SKM-1 (cell line): ENCODE measurements at regions not wholly inside any gene's neighbourhood (a gene's known extent, or its start where the extent isn't known, plus 50 kb on each side); places are given as distances from the start of the nearest gene placed in this dataset.

ENCODE experiments used
- DNase-seq: peaks from one replicate; lab custom pipeline; 2025; ENCODE audit not compliant: unreplicated experiment; lab: John Stamatoyannopoulos, UW

DNA sequence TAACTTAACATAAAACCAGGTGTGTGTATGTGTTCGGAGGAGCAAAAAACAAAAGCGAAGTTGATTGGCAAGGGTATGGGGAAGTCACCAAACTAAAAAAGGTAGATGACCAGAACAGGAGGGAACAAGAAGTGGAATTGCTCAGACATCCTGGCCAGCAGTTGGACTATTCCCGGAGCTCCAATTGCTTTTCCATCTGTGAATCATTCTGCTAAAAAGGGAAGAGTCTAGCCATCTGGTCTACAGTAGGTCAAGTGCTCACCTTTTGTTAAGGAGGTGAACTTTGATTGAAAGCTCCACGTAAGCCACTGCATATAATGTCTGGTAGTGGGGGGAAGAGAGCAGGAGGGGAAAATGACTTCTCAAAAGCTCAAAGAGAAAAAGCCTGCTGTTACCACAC, 50.0 kb upstream of the BET1 start:
- DNase-seq: no peak

DNA sequence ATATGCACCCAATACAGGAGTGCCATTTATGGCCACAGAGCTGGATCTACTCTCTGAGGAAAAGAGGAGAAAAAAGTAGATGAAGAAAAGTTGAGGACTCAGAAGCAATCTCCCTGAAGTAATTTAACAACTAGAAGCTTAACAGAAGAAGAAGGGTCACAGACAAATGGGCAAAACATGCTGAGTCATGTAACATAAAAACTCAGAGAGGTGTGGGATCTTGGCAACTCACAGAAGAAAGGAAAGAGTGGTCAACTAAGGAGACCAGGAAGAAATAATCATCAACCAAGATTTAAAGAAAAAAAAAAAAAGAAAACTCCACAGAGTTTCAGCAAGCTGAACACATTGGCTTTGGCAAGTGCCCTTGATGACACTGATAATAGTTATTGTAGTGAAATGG, 51.8 kb upstream of the BET1 start:
- DNase-seq: no peak

DNA sequence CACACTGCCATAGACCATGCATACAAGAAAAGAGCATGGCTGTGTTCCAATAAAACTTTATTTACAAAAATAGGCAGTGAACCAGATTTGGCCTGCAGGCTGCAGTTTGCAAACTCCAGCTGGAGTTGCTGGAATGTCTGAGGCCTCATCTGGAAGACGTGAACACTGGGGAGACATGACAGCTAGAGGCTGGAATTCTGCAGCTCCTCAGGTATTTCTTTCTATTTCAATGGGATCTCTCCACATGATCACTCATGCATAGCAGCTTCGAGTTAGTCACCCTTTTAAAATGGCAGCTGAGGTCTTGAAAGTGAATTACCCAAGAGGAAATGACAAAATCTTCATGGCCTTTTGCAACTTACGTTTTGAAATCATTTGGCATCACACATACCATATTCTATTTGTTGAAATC, 52.6 kb upstream of the BET1 start:
- peak; percentile 59 for DNase-seq

GRCh38 chr7:94057955-94058354, 53.8 kb upstream of the BET1 start:
- DNase-seq: no peak

DNA sequence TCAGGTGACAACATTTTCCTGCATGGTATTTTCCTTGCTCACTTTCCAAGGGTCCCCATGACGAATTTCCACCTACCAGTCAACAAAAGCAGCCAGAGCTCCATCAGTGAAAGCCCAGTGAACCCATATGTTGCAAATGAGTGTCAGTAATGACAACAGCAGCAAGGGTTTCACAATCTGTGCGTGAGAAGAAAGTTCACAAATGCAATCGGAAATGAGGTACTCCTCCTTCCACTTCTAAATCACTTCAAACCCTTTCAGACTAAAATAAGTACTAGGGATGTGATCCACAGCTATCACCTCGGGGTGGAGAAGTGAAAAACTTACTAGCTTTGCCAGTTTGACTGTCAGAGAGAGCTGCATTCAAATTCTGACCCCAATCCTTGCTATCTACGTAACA, 55.6 kb upstream of the BET1 start:
- DNase-seq: peak; percentile 82

DNA sequence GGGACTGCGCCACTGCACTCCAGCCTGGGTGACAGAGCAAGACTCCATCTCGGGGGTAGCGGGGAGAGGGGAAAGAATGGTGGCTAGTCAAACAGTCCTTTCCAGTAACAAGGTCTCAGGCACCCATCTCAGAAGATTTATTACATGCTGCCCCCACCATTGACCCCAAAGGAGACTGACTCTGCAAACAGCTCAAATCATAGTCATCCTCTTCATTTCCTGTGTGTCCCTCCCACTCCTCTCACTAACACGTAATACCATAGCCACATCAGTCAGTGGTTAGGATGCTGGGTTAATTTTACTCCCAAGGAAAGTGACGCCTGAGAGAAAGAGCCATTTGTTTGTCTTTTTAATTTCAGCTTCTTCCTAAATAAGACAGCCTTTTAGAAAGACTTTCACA, 56.6 kb upstream of the BET1 start:
- DNase-seq: no peak

DNA sequence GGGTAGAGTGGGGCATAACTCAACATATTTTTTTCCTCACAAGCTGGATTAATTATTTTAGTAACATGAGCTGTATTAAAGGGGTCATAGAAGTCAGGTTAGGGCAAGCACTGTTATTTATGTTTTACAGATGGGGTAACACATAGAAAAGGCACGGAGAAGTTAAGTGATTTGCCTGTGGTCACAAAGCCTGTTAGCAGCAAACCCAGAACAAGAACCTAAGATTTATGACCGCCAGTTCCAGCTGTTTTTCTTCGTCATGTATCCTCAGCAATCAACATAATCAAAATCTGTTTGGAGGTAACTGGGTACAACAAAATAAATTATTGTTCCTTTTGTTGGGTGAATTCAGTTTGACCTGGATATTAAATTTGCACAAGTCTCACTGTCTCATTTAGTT, 57.2 kb upstream of the BET1 start:
- DNase-seq: no peak

DNA sequence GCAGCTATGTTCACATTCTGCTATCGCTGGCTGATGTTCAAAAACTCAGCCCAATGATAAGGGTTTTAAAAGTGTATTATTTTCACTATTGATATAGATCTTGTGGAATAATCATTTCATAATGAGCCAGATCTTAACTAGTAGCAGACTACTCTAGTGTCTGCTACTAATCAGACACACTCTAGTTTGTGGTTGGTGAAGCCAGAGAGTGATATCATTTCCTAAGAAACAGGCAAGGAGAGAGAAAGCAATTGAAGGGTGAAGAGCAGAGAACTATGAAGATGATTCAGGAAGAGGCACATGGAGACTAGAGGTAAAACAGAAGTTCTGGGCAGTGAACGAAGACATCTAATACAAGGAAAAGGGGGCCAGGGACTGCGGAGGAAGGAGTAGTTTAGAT, 58.2 kb upstream of the BET1 start:
- DNase-seq: no peak

- no peak for DNase-seq
Measured at GRCh38 chr7:94064541-94065191, 60.5 kb upstream of the BET1 start.

DNA sequence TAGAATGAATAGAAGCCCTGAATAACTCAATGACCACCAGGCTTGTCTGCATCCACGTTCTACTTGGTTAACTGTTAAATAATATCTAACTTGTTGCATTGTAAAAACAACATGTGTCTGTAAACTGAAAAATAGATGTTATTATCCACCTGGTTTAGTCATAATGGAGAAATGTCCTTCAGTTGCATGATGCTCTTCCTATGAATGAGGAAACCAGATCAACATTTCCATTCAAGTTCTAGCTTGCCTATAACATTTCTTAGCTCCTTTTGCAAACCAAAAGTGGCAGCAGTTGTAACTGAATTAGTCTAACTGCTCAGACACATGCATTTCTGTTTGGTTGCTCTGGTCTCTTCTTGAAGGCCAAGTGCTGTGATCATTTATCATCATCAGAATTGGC, 62.9 kb upstream of the BET1 start:
- no peak for DNase-seq

DNA sequence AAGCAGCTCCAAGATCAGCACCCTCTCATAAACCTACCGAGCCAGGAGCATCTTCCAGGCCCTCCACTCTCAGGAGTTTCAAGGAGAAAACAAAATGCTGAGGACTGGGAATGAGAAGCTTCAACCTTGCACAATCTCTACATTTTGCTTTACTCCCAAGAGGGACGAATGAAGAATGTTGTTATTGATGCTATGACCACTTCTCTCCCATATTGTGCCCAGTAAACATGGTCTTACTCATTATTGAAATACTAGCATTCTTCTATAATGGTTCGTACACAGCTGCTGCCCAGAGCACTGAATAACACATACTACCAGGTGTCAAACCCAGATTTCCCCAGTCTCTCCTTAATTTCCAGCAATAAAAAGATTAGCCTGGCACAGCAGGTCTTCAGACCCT, 63.4 kb upstream of the BET1 start:
- no peak for DNase-seq

DNA sequence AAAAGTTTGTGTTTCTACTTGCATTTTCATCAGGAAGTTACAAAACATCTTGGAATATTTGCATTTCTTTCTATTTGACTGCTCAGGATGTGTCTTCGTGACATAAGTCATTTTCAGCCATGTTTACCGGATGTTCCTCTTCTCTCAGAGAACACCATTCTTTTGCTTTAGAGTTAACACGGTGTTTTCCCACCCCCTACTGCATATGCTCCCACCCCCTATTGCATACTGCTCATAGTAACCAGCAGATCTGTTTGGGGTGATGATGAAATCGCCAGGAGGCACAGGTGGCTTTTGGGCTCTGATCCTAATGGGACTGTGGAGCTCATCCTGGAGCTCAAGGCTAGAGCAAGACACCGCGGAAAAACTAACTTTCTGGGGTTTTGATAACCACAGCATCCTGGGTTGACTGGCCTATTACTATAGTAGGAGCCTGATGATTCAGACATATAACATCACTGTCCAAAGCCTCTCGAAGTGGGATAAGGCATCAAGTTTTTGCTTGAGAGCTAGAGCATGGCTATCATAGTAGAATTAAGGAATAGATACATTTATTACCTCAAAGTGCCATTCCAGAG, 65.1 kb upstream of the BET1 start:
- no peak for DNase-seq

DNA sequence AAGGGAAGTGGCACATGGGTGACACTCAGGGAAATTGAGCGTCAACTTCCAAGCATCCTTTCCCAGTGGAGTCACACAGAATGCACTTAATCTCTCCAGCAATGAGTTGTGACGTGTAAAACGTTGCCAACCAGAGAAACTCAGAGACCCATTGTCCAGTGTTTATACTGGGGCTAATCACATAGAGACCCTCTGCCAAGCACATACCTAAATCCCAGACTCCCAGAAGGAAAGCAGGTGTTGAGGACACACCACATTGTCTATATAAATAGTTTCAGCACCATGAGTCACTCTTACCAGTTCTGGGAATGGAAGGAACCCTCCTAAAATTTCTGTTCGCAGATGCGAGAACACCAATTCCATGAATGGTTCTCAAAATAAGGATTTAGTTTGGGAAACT, 76.4 kb upstream of the BET1 start:
- DNase-seq: no peak

DNA sequence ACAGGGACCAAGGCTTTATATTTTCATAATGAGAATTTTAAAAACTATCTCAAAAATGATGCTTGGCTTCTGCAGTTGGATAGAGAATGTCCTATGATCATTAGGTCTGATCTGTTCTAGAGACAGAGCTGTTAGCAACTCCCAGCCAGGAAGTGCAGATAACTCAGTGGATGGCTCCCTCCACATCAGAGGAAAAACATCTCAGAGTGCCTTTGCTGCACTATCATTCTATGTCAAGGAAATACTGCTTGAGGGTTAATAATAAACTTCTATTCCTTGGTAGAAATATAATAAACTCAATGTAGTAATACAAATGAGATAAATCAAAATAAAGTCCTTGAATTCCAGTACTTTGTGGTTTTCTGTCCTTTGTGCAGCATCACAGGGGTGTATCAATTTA, 78.0 kb upstream of the BET1 start:
- DNase-seq: no peak

GRCh38 chr7:94087664-94088352, 83.7 kb upstream of the BET1 start:
- peak; percentile 36 for DNase-seq

DNA sequence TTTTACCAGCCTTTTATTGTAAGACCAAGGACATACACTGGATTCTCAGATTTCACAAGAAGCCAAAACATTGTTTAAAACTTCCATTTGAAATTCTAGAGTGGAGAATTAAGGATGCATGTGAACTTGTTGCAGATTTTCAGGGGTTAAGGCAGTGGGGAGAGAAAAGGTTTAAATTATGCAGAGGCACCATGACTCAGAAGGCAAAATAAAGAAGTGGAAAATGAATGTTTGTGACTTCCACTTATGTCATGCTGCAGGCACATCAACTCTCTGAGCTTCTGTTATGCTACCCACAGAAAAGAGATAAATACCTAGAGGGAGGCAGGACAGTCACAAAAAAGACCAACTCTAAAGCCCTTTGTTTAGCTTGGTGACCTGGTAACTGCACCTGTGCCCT, 84.4 kb upstream of the BET1 start:
- DNase-seq: peak; percentile 29

DNA sequence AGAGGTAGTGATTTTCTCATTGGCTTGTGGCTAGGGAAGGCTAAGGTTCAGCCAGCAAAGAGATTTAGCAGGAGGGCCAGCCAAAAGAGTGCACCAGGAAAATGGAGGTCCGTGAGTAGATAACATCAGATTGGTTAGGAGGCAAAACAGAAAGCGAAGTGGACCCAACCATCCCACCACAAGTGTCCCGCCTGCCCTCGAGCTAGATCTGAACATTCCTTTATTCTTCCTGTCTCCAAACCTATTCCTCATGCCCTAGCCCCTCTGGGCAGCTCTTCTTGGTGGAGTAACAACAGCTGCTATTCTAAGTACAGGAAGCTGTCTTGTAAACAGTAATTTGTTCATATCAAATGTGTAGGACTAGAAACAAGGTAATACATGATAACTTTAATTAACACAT, 85.7 kb upstream of the BET1 start:
- no peak for DNase-seq

DNA sequence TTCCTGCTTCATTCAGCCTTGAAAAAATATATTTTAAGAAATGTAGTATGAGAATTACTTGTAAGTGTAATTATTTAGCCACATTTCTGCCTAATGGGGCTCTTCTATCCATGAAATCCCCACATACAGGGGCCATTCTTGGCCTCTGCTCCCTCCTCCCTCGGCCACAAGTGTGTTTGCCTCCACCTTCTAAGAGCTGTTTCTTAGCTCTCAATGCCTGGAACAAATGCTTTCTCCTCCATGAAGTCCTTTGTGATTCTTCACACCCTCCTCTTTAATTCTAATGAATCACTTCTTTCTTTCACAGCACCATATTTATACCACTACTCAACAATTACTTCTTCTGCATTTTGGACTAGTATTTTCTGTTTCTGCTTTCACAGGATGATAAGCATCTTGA, 88.8 kb upstream of the BET1 start:
- no peak for DNase-seq

GRCh38 chr7:94094298-94094697, 90.1 kb upstream of the BET1 start:
- DNase-seq: no peak

DNA sequence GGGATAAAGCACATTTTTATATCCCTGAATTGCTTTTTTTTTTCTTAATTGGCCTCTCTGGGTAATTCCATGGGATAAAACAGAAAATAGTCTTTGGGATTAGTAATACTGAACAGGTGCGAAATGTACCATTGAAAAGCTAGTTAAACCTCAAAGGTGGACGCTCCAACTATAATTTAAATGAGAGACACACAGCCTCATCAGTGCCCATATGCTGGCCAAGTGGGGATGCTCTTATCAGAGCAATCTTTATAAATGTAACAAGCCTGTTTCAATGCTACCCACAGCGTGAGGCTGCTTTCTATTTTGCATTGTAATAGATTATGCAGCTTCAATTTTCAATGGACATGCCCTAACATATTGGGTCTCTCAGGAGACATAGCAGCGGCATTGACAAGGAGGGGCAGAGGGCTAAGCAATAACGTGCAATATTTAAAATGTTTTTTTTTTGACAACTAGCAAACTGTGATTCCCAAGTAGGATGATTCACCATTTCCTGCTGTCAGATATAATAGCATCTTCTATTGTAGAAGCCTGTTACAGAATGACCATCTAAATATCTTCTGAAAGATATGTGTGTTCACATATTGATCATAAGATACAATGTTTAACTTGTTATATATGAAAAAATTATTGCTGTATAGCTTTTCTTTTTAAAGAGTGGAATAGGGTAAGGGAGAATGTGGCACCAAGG, 91.3 kb upstream of the BET1 start:
- DNase-seq: no peak

- no peak for DNase-seq
Measured at GRCh38 chr7:94099679-94100078, 95.5 kb upstream of the BET1 start.

DNA sequence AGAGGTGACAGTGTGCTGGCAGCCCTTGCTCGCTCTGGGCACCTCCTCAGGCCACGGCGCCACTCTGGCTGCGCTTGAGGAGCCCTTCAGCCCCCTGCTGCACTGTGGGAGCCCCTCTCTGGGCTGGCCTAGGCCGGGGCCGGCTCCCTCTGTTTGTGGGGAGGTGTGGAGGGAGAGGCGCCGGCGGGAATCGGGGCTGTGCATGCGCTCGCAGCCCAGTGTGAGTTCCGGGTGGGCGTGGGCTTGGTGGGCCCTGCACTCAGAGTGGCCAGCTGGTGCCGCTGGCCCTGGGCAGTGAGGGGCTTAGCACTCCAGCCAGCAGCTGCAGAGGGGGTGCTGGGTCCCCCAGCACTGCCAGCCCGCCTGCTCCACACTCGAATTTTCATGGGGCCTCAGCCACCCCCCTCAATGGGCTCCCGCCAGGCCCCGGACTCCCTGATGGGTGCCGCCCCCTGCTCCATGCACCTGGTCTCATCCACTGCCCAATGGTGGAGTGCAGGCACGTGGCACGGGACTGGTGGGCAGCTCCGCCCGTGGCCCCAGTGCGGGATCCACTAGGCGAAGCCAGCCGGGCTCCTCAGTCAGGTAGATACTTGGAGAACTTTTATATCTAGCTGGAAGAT, 96.7 kb upstream of the BET1 start:
- no peak for DNase-seq
